C4-2B (cell line): ENCODE measurements at regions not wholly inside any gene's neighbourhood (a gene's known extent, or its start where the extent isn't known, plus 50 kb on each side); places are given as distances from the start of the nearest gene placed in this dataset.

Experiments used
- ZFX ChIP-seq: fragments of 450-650 bp; IDR thresholded peaks from 2 replicates; pipeline ENCODE4 v1.6.1; 2017
- TF ChIP-seq, protein P1 (sequence below): fragments of 450-650 bp; conservative IDR thresholded peaks from 2 replicates; pipeline ENCODE4 v1.5.1; 2017; ENCODE audit warnings: mild to moderate bottlenecking

DNA sequence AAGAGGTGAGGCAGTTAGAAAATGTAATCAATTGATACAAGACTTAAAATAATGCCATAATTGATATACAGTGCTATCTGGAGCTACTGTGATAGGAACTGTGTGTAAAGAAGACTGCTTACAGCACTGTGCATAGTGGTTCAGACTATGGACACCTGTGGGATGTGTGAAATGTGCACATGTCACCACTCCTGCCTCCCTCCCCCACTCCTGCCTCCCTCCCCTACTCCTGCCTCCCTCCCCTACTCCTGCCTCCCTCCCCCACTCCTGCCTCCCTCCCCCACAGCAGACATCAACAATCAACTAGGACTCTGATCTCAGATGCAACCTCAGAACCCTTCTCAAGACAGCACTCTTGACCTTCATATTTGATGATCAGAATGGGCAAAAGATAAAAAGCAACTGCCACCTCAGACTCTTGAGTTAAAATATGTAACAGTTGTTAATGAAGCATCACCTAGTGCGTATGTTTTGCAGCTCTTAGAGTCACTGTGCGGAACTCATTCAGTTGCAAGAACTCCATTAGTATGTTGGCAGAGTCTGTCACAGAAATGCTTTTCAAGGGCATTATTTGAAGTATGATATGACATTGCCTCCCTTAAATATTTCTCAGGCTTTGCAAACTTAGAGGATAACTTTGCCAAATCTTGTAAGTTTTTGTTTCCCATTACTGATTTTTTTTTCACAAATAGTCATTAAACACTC lies 255.2 kb upstream of the DDHD1 start:
- TF ChIP-seq, protein P1, sequence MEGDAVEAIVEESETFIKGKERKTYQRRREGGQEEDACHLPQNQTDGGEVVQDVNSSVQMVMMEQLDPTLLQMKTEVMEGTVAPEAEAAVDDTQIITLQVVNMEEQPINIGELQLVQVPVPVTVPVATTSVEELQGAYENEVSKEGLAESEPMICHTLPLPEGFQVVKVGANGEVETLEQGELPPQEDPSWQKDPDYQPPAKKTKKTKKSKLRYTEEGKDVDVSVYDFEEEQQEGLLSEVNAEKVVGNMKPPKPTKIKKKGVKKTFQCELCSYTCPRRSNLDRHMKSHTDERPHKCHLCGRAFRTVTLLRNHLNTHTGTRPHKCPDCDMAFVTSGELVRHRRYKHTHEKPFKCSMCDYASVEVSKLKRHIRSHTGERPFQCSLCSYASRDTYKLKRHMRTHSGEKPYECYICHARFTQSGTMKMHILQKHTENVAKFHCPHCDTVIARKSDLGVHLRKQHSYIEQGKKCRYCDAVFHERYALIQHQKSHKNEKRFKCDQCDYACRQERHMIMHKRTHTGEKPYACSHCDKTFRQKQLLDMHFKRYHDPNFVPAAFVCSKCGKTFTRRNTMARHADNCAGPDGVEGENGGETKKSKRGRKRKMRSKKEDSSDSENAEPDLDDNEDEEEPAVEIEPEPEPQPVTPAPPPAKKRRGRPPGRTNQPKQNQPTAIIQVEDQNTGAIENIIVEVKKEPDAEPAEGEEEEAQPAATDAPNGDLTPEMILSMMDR: no peak
- no peak for TF ChIP-seq ZFX
